Astrocyte of the cerebellum (primary cell): ENCODE measurements at regions not wholly inside any gene's neighbourhood (a gene's known extent, or its start where the extent isn't known, plus 50 kb on each side); places are given as distances from the start of the nearest gene placed in this dataset.

Source experiments
- DNase-seq: peaks from one replicate; pipeline ENCODE4 v3.0.0-alpha.2; 2011; ENCODE audit warnings: low read depth
- H3K4me3 ChIP-seq: 2 replicates; pipeline ENCODE4 v1.5.1; 2011; ENCODE audit warnings: mild to moderate bottlenecking, low read depth, low read length, moderate library complexity
- CTCF ChIP-seq: IDR thresholded peaks from 2 replicates; pipeline ENCODE4 v1.5.1; 2012; ENCODE audit warnings: low read length, low read depth, moderate library complexity, mild to moderate bottlenecking; ENCODE audit errors: missing control alignments
- in situ Hi-C: cut with HindIII; loops from 2 replicates; pipeline ENCODE4 v1.10.0; 2017; ENCODE audit warnings: low sequenced_read_pairs

DNA sequence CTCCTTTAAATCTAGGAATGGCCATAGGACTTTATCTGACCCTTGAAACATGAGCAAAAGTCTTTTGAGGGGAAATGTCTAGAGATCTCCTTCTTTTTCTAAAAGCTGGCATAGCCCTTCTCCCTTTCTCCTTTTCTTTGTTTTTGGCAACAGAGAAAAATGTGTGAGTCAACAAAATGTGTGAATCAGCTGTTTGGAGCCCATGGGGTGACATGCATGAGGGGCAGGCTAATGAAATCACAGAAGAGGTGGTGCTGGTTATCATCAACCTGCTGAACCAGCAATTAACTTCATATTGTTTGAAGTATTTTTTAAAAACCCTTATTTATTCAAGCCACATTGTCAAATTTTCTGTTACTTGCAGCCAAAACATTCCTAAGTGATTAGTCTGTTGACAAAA, 132.3 kb downstream of the CCDC59 start:
- in situ Hi-C loops: no loop called here
- no peak for DNase-seq
- no peak overlapping the region for H3K4me3 ChIP-seq
- no peak for TF ChIP-seq CTCF

- no peak for DNase-seq
- no peak for TF ChIP-seq CTCF
- no peak overlapping the region for H3K4me3 ChIP-seq
- in situ Hi-C loops: no loop called here
Measured at GRCh38 chr12:82223426-82223825, 134.8 kb downstream of the CCDC59 start.

- in situ Hi-C loops: no loop called here
- H3K4me3 ChIP-seq: no peak overlapping the region
- DNase-seq: no peak
- no peak for TF ChIP-seq CTCF
Measured at GRCh38 chr12:82216475-82216874, 141.7 kb downstream of the CCDC59 start.

GRCh38 chr12:82213761-82214160, 144.4 kb downstream of the CCDC59 start:
- no peak overlapping the region for H3K4me3 ChIP-seq
- no peak for DNase-seq
- no peak for TF ChIP-seq CTCF
- in situ Hi-C loops: no loop called here

GRCh38 chr12:82210882-82211281, 147.3 kb downstream of the CCDC59 start:
- no peak for DNase-seq
- H3K4me3 ChIP-seq: no peak overlapping the region
- in situ Hi-C loops: no loop called here
- no peak for TF ChIP-seq CTCF

GRCh38 chr12:82209533-82209932, 148.7 kb downstream of the CCDC59 start:
- no peak for DNase-seq
- TF ChIP-seq CTCF: no peak
- in situ Hi-C loops: no loop called here
- no peak overlapping the region for H3K4me3 ChIP-seq

DNA sequence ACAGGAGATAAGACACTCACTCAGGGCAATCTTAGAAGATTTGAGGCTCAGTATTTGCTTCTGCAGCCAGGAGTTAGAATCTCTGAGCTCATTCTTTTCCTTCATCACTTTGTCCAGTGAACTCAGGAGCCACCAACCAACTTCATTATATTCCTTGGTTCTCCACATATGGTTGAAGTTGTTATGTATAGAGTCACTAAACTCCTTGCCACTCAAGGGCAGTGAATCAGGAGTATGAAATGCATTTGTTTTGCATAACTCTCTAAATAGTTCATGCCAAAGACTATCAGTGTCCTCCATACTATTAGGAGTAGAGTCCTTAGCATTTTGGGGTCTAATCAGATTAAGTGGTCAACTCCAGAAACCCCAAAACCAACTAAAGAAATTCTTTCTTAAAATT, 150.6 kb downstream of the CCDC59 start:
- DNase-seq: no peak
- no peak for TF ChIP-seq CTCF
- in situ Hi-C loops: no loop called here

More for the DNA sequence above, 150.6 kb downstream of the CCDC59 start:
- H3K4me3 ChIP-seq: no peak overlapping the region
